ENCODE measurements at regions not wholly inside any gene's neighbourhood (a gene's known extent, or its start where the extent isn't known, plus 50 kb on each side); places are given as distances from the start of the nearest gene placed in this dataset.

- intact Hi-C loops (cut with micrococcal nuclease) = no loop called here
- POLR2A ChIA-PET = no interaction called here
- Histone ChIP-seq H3K27me3 (ENCODE audit: control insufficient read depth in 2 of 2, insufficient read depth in 2 of 2, low read length in 2 of 2) (no peaks in the 10 kb centered on the region), H3K4me1 (ENCODE audit: control insufficient read depth in 2 of 2, insufficient read depth in 2 of 2, low read length in 2 of 2) (no peaks in the 10 kb centered on the region), H3K36me3 (ENCODE audit: control insufficient read depth in 2 of 3, insufficient read depth in 3 of 3, low read length in 3 of 3) (no peaks in the 10 kb centered on the region), H3K27ac (ENCODE audit: low read depth, low read length) (no peak overlapping the region), H3K9me3 (ENCODE audit: control insufficient read depth in 2 of 3, low read length in 3 of 3) (peaks cover 0 to 4% (median 0%) of the 10 kb centered on the region in 3 experiments), H3K4me3 (ENCODE audit: low read length) (no peak overlapping the region)
- H3K27ac Mint-ChIP-seq = no peak overlapping the region
- H3K4me1 Mint-ChIP-seq = no peaks in the 10 kb centered on the region
- CTCF ChIA-PET = no interaction called here
- H3K9me3 Mint-ChIP-seq = peaks cover 0 to 19% (median 2%) of the 10 kb centered on the region in 11 donors
- no peak overlapping the region for H3K4me3 Mint-ChIP-seq
- no peaks in the 10 kb centered on the region for H3K36me3 Mint-ChIP-seq
- H3K27me3 Mint-ChIP-seq = no peaks in the 10 kb centered on the region
- ATAC-seq (no peak), DNase-seq (no peak)
These were observed 654.5 kb upstream of the COBL start for GRCh38 chr7:51970961-51971665.

- ATAC-seq (no peak), DNase-seq (no peak)
- no peaks in the 10 kb centered on the region for H3K27me3 ChIP-seq (ENCODE audit: control insufficient read depth in 2 of 2, insufficient read depth in 2 of 2, low read length in 2 of 2)
- H3K4me1 ChIP-seq (ENCODE audit: control insufficient read depth in 2 of 2, insufficient read depth in 2 of 2, low read length in 2 of 2) = no peaks in the 10 kb centered on the region
- ChIA-PET CTCF (no interaction called here), POLR2A (no interaction called here)
- Mint-ChIP-seq H3K36me3 (no peaks in the 10 kb centered on the region), H3K27ac (no peak overlapping the region), H3K4me1 (no peaks in the 10 kb centered on the region), H3K9me3 (peaks cover 0 to 19% (median 2%) of the 10 kb centered on the region in 11 donors), H3K4me3 (no peak overlapping the region), H3K27me3 (no peaks in the 10 kb centered on the region)
- H3K27ac ChIP-seq (ENCODE audit: low read depth, low read length) = no peak overlapping the region
- H3K4me3 ChIP-seq (ENCODE audit: low read length) = no peak overlapping the region
- intact Hi-C loops (cut with micrococcal nuclease) = no loop called here
- no peaks in the 10 kb centered on the region for H3K36me3 ChIP-seq (ENCODE audit: control insufficient read depth in 2 of 3, insufficient read depth in 3 of 3, low read length in 3 of 3)
- peaks cover 0 to 4% (median 0%) of the 10 kb centered on the region in 3 experiments for H3K9me3 ChIP-seq (ENCODE audit: control insufficient read depth in 2 of 3, low read length in 3 of 3)
These were observed 651.9 kb upstream of the COBL start for GRCh38 chr7:51968461-51968860.

GRCh38 chr7:51965454-51965853 lies 648.8 kb upstream of the COBL start:
- CTCF ChIA-PET = no interaction called here
- no peak for ATAC-seq
- H3K27ac Mint-ChIP-seq = no peak overlapping the region
- no peak for DNase-seq
- H3K27ac ChIP-seq (ENCODE audit: low read depth, low read length) = no peak overlapping the region
- H3K36me3 ChIP-seq (ENCODE audit: control insufficient read depth in 2 of 3, insufficient read depth in 3 of 3, low read length in 3 of 3) = no peaks in the 10 kb centered on the region
- H3K27me3 Mint-ChIP-seq = no peaks in the 10 kb centered on the region
- intact Hi-C loops (cut with micrococcal nuclease) = no loop called here
- no peak overlapping the region for H3K4me3 ChIP-seq (ENCODE audit: low read length)
- H3K4me3 Mint-ChIP-seq = no peak overlapping the region
- H3K9me3 ChIP-seq (ENCODE audit: control insufficient read depth in 2 of 3, low read length in 3 of 3) = no peaks in the 10 kb centered on the region
- H3K4me1 ChIP-seq (ENCODE audit: control insufficient read depth in 2 of 2, insufficient read depth in 2 of 2, low read length in 2 of 2) = no peaks in the 10 kb centered on the region
- peaks cover 0 to 11% (median 3%) of the 10 kb centered on the region in 11 donors for H3K9me3 Mint-ChIP-seq
- H3K4me1 Mint-ChIP-seq = no peaks in the 10 kb centered on the region
- H3K36me3 Mint-ChIP-seq = no peaks in the 10 kb centered on the region
- POLR2A ChIA-PET = no interaction called here
- H3K27me3 ChIP-seq (ENCODE audit: control insufficient read depth in 2 of 2, insufficient read depth in 2 of 2, low read length in 2 of 2) = no peaks in the 10 kb centered on the region

- Histone ChIP-seq H3K4me1 (ENCODE audit: control insufficient read depth in 2 of 2, insufficient read depth in 2 of 2, low read length in 2 of 2) (no peaks in the 10 kb centered on the region), H3K27me3 (ENCODE audit: control insufficient read depth in 2 of 2, insufficient read depth in 2 of 2, low read length in 2 of 2) (no peaks in the 10 kb centered on the region), H3K9me3 (ENCODE audit: control insufficient read depth in 2 of 3, low read length in 3 of 3) (peaks cover 0 to 5% (median 0%) of the 10 kb centered on the region in 3 experiments), H3K4me3 (ENCODE audit: low read length) (no peak overlapping the region), H3K27ac (ENCODE audit: low read depth, low read length) (no peak overlapping the region), H3K36me3 (ENCODE audit: control insufficient read depth in 2 of 3, insufficient read depth in 3 of 3, low read length in 3 of 3) (no peaks in the 10 kb centered on the region)
- Mint-ChIP-seq H3K36me3 (no peaks in the 10 kb centered on the region), H3K9me3 (peaks cover 0 to 18% (median 6%) of the 10 kb centered on the region in 11 donors), H3K4me1 (no peaks in the 10 kb centered on the region), H3K27ac (no peak overlapping the region), H3K4me3 (no peak overlapping the region), H3K27me3 (no peaks in the 10 kb centered on the region)
- DNase-seq (no peak), ATAC-seq (no peak)
- intact Hi-C loops (cut with micrococcal nuclease) = no loop called here
- ChIA-PET CTCF (no interaction called here), POLR2A (no interaction called here)
These were observed 645.2 kb upstream of the COBL start for GRCh38 chr7:51961804-51962203.

GRCh38 chr7:51950813-51951212 lies 634.2 kb upstream of the COBL start:
- Mint-ChIP-seq H3K4me1 (no peaks in the 10 kb centered on the region), H3K4me3 (no peak overlapping the region), H3K36me3 (no peaks in the 10 kb centered on the region), H3K9me3 (peaks cover 0 to 20% (median 6%) of the 10 kb centered on the region in 11 donors), H3K27ac (no peak overlapping the region), H3K27me3 (no peaks in the 10 kb centered on the region)
- H3K27ac ChIP-seq (ENCODE audit: low read depth, low read length) = no peak overlapping the region
- ATAC-seq (no peak), DNase-seq (no peak)
- H3K9me3 ChIP-seq (ENCODE audit: control insufficient read depth in 2 of 3, low read length in 3 of 3) = no peaks in the 10 kb centered on the region
- no peak overlapping the region for H3K4me3 ChIP-seq (ENCODE audit: low read length)
- H3K27me3 ChIP-seq (ENCODE audit: control insufficient read depth in 2 of 2, insufficient read depth in 2 of 2, low read length in 2 of 2) = no peaks in the 10 kb centered on the region
- ChIA-PET POLR2A (no interaction called here), CTCF (no interaction called here)
- H3K36me3 ChIP-seq (ENCODE audit: control insufficient read depth in 2 of 3, insufficient read depth in 3 of 3, low read length in 3 of 3) = no peaks in the 10 kb centered on the region
- H3K4me1 ChIP-seq (ENCODE audit: control insufficient read depth in 2 of 2, insufficient read depth in 2 of 2, low read length in 2 of 2) = no peaks in the 10 kb centered on the region
- intact Hi-C loops (cut with micrococcal nuclease) = no loop called here

GRCh38 chr7:51949726-51950644 lies 633.4 kb upstream of the COBL start:
- Histone ChIP-seq H3K27me3 (ENCODE audit: control insufficient read depth in 2 of 2, insufficient read depth in 2 of 2, low read length in 2 of 2) (no peaks in the 10 kb centered on the region), H3K27ac (ENCODE audit: low read depth, low read length) (no peak overlapping the region), H3K9me3 (ENCODE audit: control insufficient read depth in 2 of 3, low read length in 3 of 3) (no peaks in the 10 kb centered on the region), H3K4me3 (ENCODE audit: low read length) (no peak overlapping the region), H3K36me3 (ENCODE audit: control insufficient read depth in 2 of 3, insufficient read depth in 3 of 3, low read length in 3 of 3) (no peaks in the 10 kb centered on the region), H3K4me1 (ENCODE audit: control insufficient read depth in 2 of 2, insufficient read depth in 2 of 2, low read length in 2 of 2) (no peaks in the 10 kb centered on the region)
- Mint-ChIP-seq H3K27me3 (no peaks in the 10 kb centered on the region), H3K4me3 (no peak overlapping the region), H3K9me3 (peaks cover 0 to 26% (median 6%) of the 10 kb centered on the region in 11 donors), H3K27ac (no peak overlapping the region), H3K4me1 (no peaks in the 10 kb centered on the region), H3K36me3 (no peaks in the 10 kb centered on the region)
- no peak for ATAC-seq
- CTCF ChIA-PET = no interaction called here
- DNase-seq = no peak
- intact Hi-C loops (cut with micrococcal nuclease) = no loop called here
- POLR2A ChIA-PET = no interaction called here

GRCh38 chr7:51930834-51931233 lies 614.2 kb upstream of the COBL start:
- CTCF ChIA-PET = no interaction called here
- Mint-ChIP-seq H3K4me1 (no peaks in the 10 kb centered on the region), H3K4me3 (no peak overlapping the region), H3K27ac (no peak overlapping the region), H3K36me3 (no peaks in the 10 kb centered on the region), H3K9me3 (peaks cover 8 to 40% (median 14%) of the 10 kb centered on the region in 11 donors), H3K27me3 (no peaks in the 10 kb centered on the region)
- Histone ChIP-seq H3K27me3 (ENCODE audit: control insufficient read depth in 2 of 2, insufficient read depth in 2 of 2, low read length in 2 of 2) (no peaks in the 10 kb centered on the region), H3K4me3 (ENCODE audit: low read length) (no peak overlapping the region), H3K9me3 (ENCODE audit: control insufficient read depth in 2 of 3, low read length in 3 of 3) (no peaks in the 10 kb centered on the region), H3K36me3 (ENCODE audit: control insufficient read depth in 2 of 3, insufficient read depth in 3 of 3, low read length in 3 of 3) (no peaks in the 10 kb centered on the region), H3K4me1 (ENCODE audit: control insufficient read depth in 2 of 2, insufficient read depth in 2 of 2, low read length in 2 of 2) (no peaks in the 10 kb centered on the region), H3K27ac (ENCODE audit: low read depth, low read length) (no peak overlapping the region)
- POLR2A ChIA-PET = no interaction called here
- intact Hi-C loops (cut with micrococcal nuclease) = no loop called here
- ATAC-seq = no peak
- no peak for DNase-seq
